ENCODE measurements at regions not wholly inside any gene's neighbourhood (a gene's known extent, or its start where the extent isn't known, plus 50 kb on each side); places are given as distances from the start of the nearest gene placed in this dataset.

GRCh38 chr11:70877151-70877550 is 375.2 kb downstream of the SHANK2 start:
- TF ChIP-seq CTCF (IDR thresholded peaks at IDR 0.05; ENCODE audit: poor library complexity, severe bottlenecking) (no peak), RAD21 (conservative IDR thresholded peaks at IDR 0.05) (no peak), SMC3 (conservative IDR thresholded peaks at IDR 0.05; ENCODE audit: poor library complexity) (no peak), POLR2AphosphoS5 (IDR thresholded peaks at IDR 0.05) (no peak), EZH2 (IDR thresholded peaks at IDR 0.05; ENCODE audit: borderline replicate concordance, insufficient read depth, low read length, poor library complexity, severe bottlenecking) (no peak), TAF1 (IDR thresholded peaks at IDR 0.05; ENCODE audit: low read depth) (no peak)
- TF ChIP-seq, protein P1, sequence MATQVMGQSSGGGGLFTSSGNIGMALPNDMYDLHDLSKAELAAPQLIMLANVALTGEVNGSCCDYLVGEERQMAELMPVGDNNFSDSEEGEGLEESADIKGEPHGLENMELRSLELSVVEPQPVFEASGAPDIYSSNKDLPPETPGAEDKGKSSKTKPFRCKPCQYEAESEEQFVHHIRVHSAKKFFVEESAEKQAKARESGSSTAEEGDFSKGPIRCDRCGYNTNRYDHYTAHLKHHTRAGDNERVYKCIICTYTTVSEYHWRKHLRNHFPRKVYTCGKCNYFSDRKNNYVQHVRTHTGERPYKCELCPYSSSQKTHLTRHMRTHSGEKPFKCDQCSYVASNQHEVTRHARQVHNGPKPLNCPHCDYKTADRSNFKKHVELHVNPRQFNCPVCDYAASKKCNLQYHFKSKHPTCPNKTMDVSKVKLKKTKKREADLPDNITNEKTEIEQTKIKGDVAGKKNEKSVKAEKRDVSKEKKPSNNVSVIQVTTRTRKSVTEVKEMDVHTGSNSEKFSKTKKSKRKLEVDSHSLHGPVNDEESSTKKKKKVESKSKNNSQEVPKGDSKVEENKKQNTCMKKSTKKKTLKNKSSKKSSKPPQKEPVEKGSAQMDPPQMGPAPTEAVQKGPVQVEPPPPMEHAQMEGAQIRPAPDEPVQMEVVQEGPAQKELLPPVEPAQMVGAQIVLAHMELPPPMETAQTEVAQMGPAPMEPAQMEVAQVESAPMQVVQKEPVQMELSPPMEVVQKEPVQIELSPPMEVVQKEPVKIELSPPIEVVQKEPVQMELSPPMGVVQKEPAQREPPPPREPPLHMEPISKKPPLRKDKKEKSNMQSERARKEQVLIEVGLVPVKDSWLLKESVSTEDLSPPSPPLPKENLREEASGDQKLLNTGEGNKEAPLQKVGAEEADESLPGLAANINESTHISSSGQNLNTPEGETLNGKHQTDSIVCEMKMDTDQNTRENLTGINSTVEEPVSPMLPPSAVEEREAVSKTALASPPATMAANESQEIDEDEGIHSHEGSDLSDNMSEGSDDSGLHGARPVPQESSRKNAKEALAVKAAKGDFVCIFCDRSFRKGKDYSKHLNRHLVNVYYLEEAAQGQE (IDR thresholded peaks at IDR 0.05; ENCODE audit: borderline replicate concordance), result no peak
